Right lobe of liver (tissue), 6 donors: ENCODE measurements at regions not wholly inside any gene's neighbourhood (a gene's known extent, or its start where the extent isn't known, plus 50 kb on each side); places are given as distances from the start of the nearest gene placed in this dataset.

ENCODE experiments used
- ATAC-seq, 4 donors: fragments of 200-7000 bp; cut with Tn5 transposase; one replicate each; pipeline ENCODE4 v1.9.1; 2020; ENCODE audit warnings: mild to moderate bottlenecking in 4 of 4, moderate library complexity in 4 of 4
- DNase-seq, 3 donors: peaks; one replicate each; pipeline ENCODE4 v3.0.0-alpha.2; 2020
- H3K27ac ChIP-seq, 3 donors: fragments of 200-600 bp; one replicate each; pipeline ENCODE4 v1.8.0; 2022
- H3K27me3 ChIP-seq, 2 donors: fragments of 200-600 bp; one replicate each; pipeline ENCODE4 v1.8.0; 2022
- H3K36me3 ChIP-seq, 4 donors: fragments of 200-600 bp; sonication (generic) in 1 of 4; one replicate each; pipeline versions ENCODE4 v1.5.1 to v1.8.0; 2017 to 2022; ENCODE audit warnings: control low read depth in 1 of 4
- H3K4me1 ChIP-seq, 4 donors: fragments of 200-600 bp; sonication (generic) in 1 of 4; one replicate each; pipeline versions ENCODE4 v1.5.1 to v1.8.0; 2017 to 2022; ENCODE audit warnings: control low read depth in 1 of 4
- H3K4me3 ChIP-seq, 3 donors: fragments of 200-600 bp; one replicate each; pipeline ENCODE4 v1.8.0; 2022
- H3K9me3 ChIP-seq, 4 donors: fragments of 200-600 bp; sonication (generic) in 1 of 4; one replicate each; pipeline versions ENCODE4 v1.5.1 to v1.8.0; 2017 to 2022; ENCODE audit warnings: control low read depth in 1 of 4
- CTCF ChIP-seq, 4 donors: fragments of 200-600 bp in 3 of 4; fragments of 450-650 bp in 1 of 4; IDR thresholded peaks; one replicate each; pipeline versions ENCODE4 v1.5.1 to v1.8.0; 2016 to 2022; ENCODE audit warnings: antibody characterized with exemption in 4 of 4, mild to moderate bottlenecking in 2 of 4
- POLR2A ChIP-seq: fragments of 450-650 bp; IDR thresholded peaks from one replicate; pipeline ENCODE4 v1.6.1; 2017; ENCODE audit warnings: antibody characterized with exemption, mild to moderate bottlenecking
- WGBS: methylation state at CpG from one replicate; pipeline ENCODE4 v1.1.6; 2018; ENCODE audit warnings: low coverage, low lambda C conversion rate; ENCODE audit not compliant: insufficient coverage; ENCODE audit errors: missing lambda C conversion rate; 5-methylcytosine and 5-hydroxymethylcytosine counted together
- intact Hi-C, 2 donors: fragments of 100-400 bp; cut with DNase I; formaldehyde crosslinking; loops; one replicate each; pipeline versions ENCODE4 v1.11.2 to v1.14.1; 2022
- donor health status: DM: no; HTN: yes; CAD: no.
- donor health status: DM: no; HTN: no; CAD: no.
- donor health status: DM: no; HTN: no; CAD: no.
- donor health status: DM: no; HTN: yes; CAD: no.
- donor health status: DM: no; HTN: yes; CAD: no.

- no peaks in the 10 kb centered on the region for H3K27me3 ChIP-seq
- H3K4me1 ChIP-seq: no peaks in the 10 kb centered on the region
- H3K9me3 ChIP-seq: no peaks in the 10 kb centered on the region
- ATAC-seq (no peak), DNase-seq (no peak)
- TF ChIP-seq POLR2A (no peak), CTCF (IDR thresholded peaks at IDR 0.05) (no peak)
- intact Hi-C loops: no loop called here
- H3K27ac ChIP-seq: no peak overlapping the region
- 40% methylated on average over 5 of the region's 5 CpGs for WGBS
- no peaks in the 10 kb centered on the region for H3K36me3 ChIP-seq
- H3K4me3 ChIP-seq: no peak overlapping the region
Observed at GRCh38 chr2:82494739-82495138, 1964.3 kb downstream of the SUCLG1 start.

- no peaks in the 10 kb centered on the region for H3K4me1 ChIP-seq
- ATAC-seq (no peak), DNase-seq (no peak)
- H3K4me3 ChIP-seq: no peak overlapping the region
- no peaks in the 10 kb centered on the region for H3K9me3 ChIP-seq
- WGBS: 48% methylated on average over 1 of the region's 1 CpG
- intact Hi-C loops: no loop called here
- TF ChIP-seq CTCF (IDR thresholded peaks at IDR 0.05) (no peak), POLR2A (no peak)
- no peak overlapping the region for H3K27ac ChIP-seq
- H3K27me3 ChIP-seq: no peaks in the 10 kb centered on the region
- H3K36me3 ChIP-seq: no peaks in the 10 kb centered on the region
Observed at GRCh38 chr2:82491591-82491990, 1967.5 kb downstream of the SUCLG1 start.

DNA sequence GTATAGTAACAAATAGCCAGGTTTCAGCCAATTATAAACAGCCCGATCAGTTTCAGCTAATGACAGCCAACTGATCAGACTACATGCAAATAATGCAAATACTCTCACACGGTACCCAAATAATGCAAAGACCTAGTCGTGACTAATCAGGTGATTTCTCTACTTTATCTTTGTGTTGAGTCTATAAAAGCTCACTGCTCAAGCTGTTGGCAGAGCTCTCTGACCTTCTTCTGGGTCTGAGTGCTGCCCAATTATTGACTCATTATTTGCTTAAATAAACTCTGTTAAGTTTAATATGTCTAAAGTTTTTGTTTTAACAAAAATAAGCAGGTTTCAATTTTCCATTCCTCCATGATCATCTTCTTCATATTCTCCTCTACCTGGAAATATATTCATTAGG lies 1971.7 kb downstream of the SUCLG1 start:
- Histone ChIP-seq H3K27me3 (no peaks in the 10 kb centered on the region), H3K36me3 (no peaks in the 10 kb centered on the region), H3K4me3 (no peak overlapping the region), H3K27ac (no peak overlapping the region), H3K9me3 (no peaks in the 10 kb centered on the region), H3K4me1 (no peaks in the 10 kb centered on the region)
- DNase-seq (no peak), ATAC-seq (no peak)
- WGBS: 46% methylated on average over 3 of the region's 3 CpGs
- TF ChIP-seq CTCF (IDR thresholded peaks at IDR 0.05) (no peak), POLR2A (no peak)
- intact Hi-C loops: no loop called here

GRCh38 chr2:82485701-82486100 lies 1973.4 kb downstream of the SUCLG1 start:
- 73% methylated on average over 2 of the region's 2 CpGs for WGBS

More at GRCh38 chr2:82485701-82486100, 1973.4 kb downstream of the SUCLG1 start:
- H3K9me3 ChIP-seq: no peaks in the 10 kb centered on the region
- ATAC-seq (no peak), DNase-seq (no peak)
- TF ChIP-seq POLR2A: no peak
- TF ChIP-seq CTCF (IDR thresholded peaks at IDR 0.05): no peak
- no peaks in the 10 kb centered on the region for H3K4me1 ChIP-seq
- H3K27ac ChIP-seq: no peak overlapping the region
- no peaks in the 10 kb centered on the region for H3K36me3 ChIP-seq
- intact Hi-C loops: no loop called here
- H3K27me3 ChIP-seq: no peaks in the 10 kb centered on the region
- H3K4me3 ChIP-seq: no peak overlapping the region
